ENCODE measurements at regions not wholly inside any gene's neighbourhood (a gene's known extent, or its start where the extent isn't known, plus 50 kb on each side); places are given as distances from the start of the nearest gene placed in this dataset.

- TF ChIP-seq CTCF (IDR thresholded peaks at IDR 0.05) = no peak
These were observed 409.3 kb downstream of the PRDM2 start for GRCh38 chr1:14109276-14109635.

- TF ChIP-seq CTCF (IDR thresholded peaks at IDR 0.05) = no peak
These were observed 410.1 kb downstream of the PRDM2 start for GRCh38 chr1:14110040-14110439.

GRCh38 chr1:14111121-14111520 is 411.1 kb downstream of the PRDM2 start:
- no peak for TF ChIP-seq CTCF (IDR thresholded peaks at IDR 0.05)

GRCh38 chr1:14112613-14113012 is 412.6 kb downstream of the PRDM2 start:
- no peak for TF ChIP-seq CTCF (IDR thresholded peaks at IDR 0.05)

- no peak for TF ChIP-seq CTCF (IDR thresholded peaks at IDR 0.05)
These were observed 413.3 kb downstream of the PRDM2 start for GRCh38 chr1:14113271-14113670.

- TF ChIP-seq CTCF (IDR thresholded peaks at IDR 0.05) = peak; percentile 87
These were observed 414.0 kb downstream of the PRDM2 start for GRCh38 chr1:14113841-14114567.

GRCh38 chr1:14115976-14116375 is 416.0 kb downstream of the PRDM2 start:
- TF ChIP-seq CTCF (IDR thresholded peaks at IDR 0.05) = no peak

GRCh38 chr1:14117700-14118099 is 417.7 kb downstream of the PRDM2 start:
- no peak for TF ChIP-seq CTCF (IDR thresholded peaks at IDR 0.05)

Data from LNCAP (cell line).